Endothelial cell of umbilical vein (primary cell): ENCODE measurements at regions not wholly inside any gene's neighbourhood (a gene's known extent, or its start where the extent isn't known, plus 50 kb on each side); places are given as distances from the start of the nearest gene placed in this dataset.

Experiments used
- BruUV-seq: library from RNA; stranded (reverse); fragments of 400-500 nt; replicated peaks from 2 replicates; lab custom pipeline; 2021; lab: Mats Ljungman, UMichigan
- CTCF ChIA-PET: fragments of 300-600, 350-600 bp; sonication (Branson Sonifier 250); formaldehyde crosslinking; loops from one replicate; lab custom pipeline; 2021; ENCODE audit warnings: antibody characterized with exemption, inconsistent platforms; lab: Charles Lee
- POLR2A ChIA-PET: fragments of 300-600, 350-600 bp; sonication (Branson Sonifier 250); formaldehyde crosslinking; loops from one replicate; lab custom pipeline; 2021; ENCODE audit warnings: antibody characterized with exemption, inconsistent platforms; lab: Charles Lee
- DNase-seq: peaks from one replicate; pipeline ENCODE4 v3.0.0-alpha.2; 2011; ENCODE audit warnings: low read depth, low spot score
- FAIRE-seq: peaks from 2 replicates; lab custom pipeline; 2011; peaks lifted over from hg19 to GRCh38; lab: Jason Lieb, UNC
- H2AFZ ChIP-seq: 2 replicates; pipeline ENCODE4 v1.6.0; 2012; ENCODE audit warnings: low read depth, low read length, control low read depth, inconsistent platforms
- H3K27ac ChIP-seq: 2 replicates; pipeline ENCODE4 v1.5.1; 2011; ENCODE audit warnings: low read depth, mild to moderate bottlenecking, control low read depth, low read length, moderate library complexity; ENCODE audit not compliant: insufficient read depth
- H3K27me3 ChIP-seq, 2 experiments: 2 replicates each; pipeline versions ENCODE4 v1.6.0 to v1.6.1; 2011; ENCODE audit warnings: low read length in 2 of 2, mixed read lengths in 1 of 2; ENCODE audit not compliant: control insufficient read depth in 2 of 2, insufficient read depth in 2 of 2
- H3K36me3 ChIP-seq, 2 experiments: 2 replicates in 1 of 2; 3 replicates in 1 of 2; pipeline ENCODE4 v1.5.1; 2011; ENCODE audit warnings: low read length in 2 of 2, mild to moderate bottlenecking in 1 of 2, moderate library complexity in 1 of 2; ENCODE audit not compliant: control insufficient read depth in 2 of 2, insufficient read depth in 2 of 2; ENCODE audit errors: extremely low read depth in 1 of 2
- H3K4me1 ChIP-seq: 3 replicates; pipeline ENCODE4 v1.5.1; 2011; ENCODE audit warnings: mild to moderate bottlenecking, low read length; ENCODE audit not compliant: control insufficient read depth, insufficient read depth; ENCODE audit errors: extremely low read depth
- H3K4me2 ChIP-seq: 2 replicates; pipeline ENCODE4 v1.6.1; 2011; ENCODE audit warnings: low read length, control low read depth, mixed read lengths; ENCODE audit not compliant: insufficient read depth
- H3K4me3 ChIP-seq, 3 experiments: fragments of 200-600 bp in 1 of 3; sonication (generic), shearing (Covaris generic) in 1 of 3; replicated peaks in 1 of 3; 2 replicates each; pipeline ENCODE4 v1.5.1; 2011 to 2016; ENCODE audit warnings: control low read depth in 3 of 3, low read length in 3 of 3, mild to moderate bottlenecking in 2 of 3, inconsistent platforms in 1 of 3, low read depth in 1 of 3, moderate library complexity in 1 of 3; ENCODE audit not compliant: insufficient read depth in 1 of 3
- H3K79me2 ChIP-seq: 2 replicates; pipeline ENCODE4 v1.6.0; 2012; ENCODE audit warnings: low read length, inconsistent platforms; ENCODE audit not compliant: control insufficient read depth, insufficient read depth
- H3K9ac ChIP-seq: replicated peaks from 2 replicates; pipeline ENCODE3; 2011; ENCODE audit warnings: low read length, control low read depth; ENCODE audit not compliant: insufficient read depth; ENCODE audit errors: extremely low read depth
- H3K9me1 ChIP-seq: replicated peaks from 3 replicates; pipeline ENCODE4 v1.6.0; 2011; ENCODE audit warnings: mild to moderate bottlenecking, low read length; ENCODE audit not compliant: control insufficient read depth, insufficient read depth; ENCODE audit errors: extremely low read depth
- H3K9me3 ChIP-seq: replicated peaks from 2 replicates; pipeline ENCODE4 v1.5.1; 2012; ENCODE audit warnings: low read length, inconsistent platforms; ENCODE audit not compliant: control insufficient read depth, insufficient read depth
- H4K20me1 ChIP-seq: replicated peaks from 2 replicates; pipeline ENCODE3; 2011; ENCODE audit warnings: mild to moderate bottlenecking, low read length; ENCODE audit not compliant: control insufficient read depth, insufficient read depth; ENCODE audit errors: extremely low read depth
- CTCF ChIP-seq, 2 donors: IDR thresholded peaks; 1 replicate in 1 of 2; 2 replicates in 1 of 2; pipeline ENCODE4 v1.5.1; 2011; ENCODE audit warnings: low read length in 2 of 2, mild to moderate bottlenecking in 2 of 2, moderate library complexity in 2 of 2, control low read depth in 1 of 2, inconsistent platforms in 1 of 2, low read depth in 1 of 2; ENCODE audit not compliant: insufficient read depth in 1 of 2; ENCODE audit errors: extremely low read depth in 1 of 2
- EZH2 ChIP-seq: IDR thresholded peaks from 2 replicates; pipeline ENCODE4 v1.6.1; 2012; ENCODE audit warnings: borderline replicate concordance, low read depth, mild to moderate bottlenecking, moderate library complexity, low read length, inconsistent platforms; ENCODE audit not compliant: severe bottlenecking
- FOS ChIP-seq: IDR thresholded peaks from 2 replicates; pipeline ENCODE4 v1.6.1; 2011; ENCODE audit warnings: mild to moderate bottlenecking, low read length, moderate library complexity, borderline replicate concordance; ENCODE audit not compliant: insufficient read depth
- GATA2 ChIP-seq: IDR thresholded peaks from 2 replicates; pipeline ENCODE4 v1.7.0; 2011; ENCODE audit warnings: low read depth, mild to moderate bottlenecking, moderate library complexity, mixed read lengths, low read length; ENCODE audit not compliant: insufficient read length, insufficient read depth
- JUN ChIP-seq: IDR thresholded peaks from 2 replicates; pipeline ENCODE4 v1.6.1; 2011; ENCODE audit warnings: borderline replicate concordance, low read depth; ENCODE audit not compliant: insufficient read length, insufficient read depth
- MAX ChIP-seq: IDR thresholded peaks from 2 replicates; pipeline ENCODE4 v1.6.1; 2011; ENCODE audit not compliant: insufficient read depth, insufficient read length
- MYC ChIP-seq: IDR thresholded peaks from one replicate; pipeline ENCODE4 v1.6.1; 2011; ENCODE audit warnings: mild to moderate bottlenecking, low read depth, low read length
- POLR2A ChIP-seq: IDR thresholded peaks from 2 replicates; pipeline ENCODE4 v1.6.1; 2012; ENCODE audit warnings: low read depth, mild to moderate bottlenecking, control low read depth, low read length
- POLR2AphosphoS5 ChIP-seq: IDR thresholded peaks from 2 replicates; pipeline ENCODE4 v1.6.1; 2012; ENCODE audit warnings: low read depth, mild to moderate bottlenecking, control low read depth, low read length, moderate library complexity; ENCODE audit not compliant: insufficient read depth
- dilution Hi-C: fragments of 300-500 bp; cut with MboI; formaldehyde crosslinking; loops from one replicate; pipeline ENCODE4 v1.15.0; 2019; ENCODE audit warnings: low sequenced_read_pairs; ENCODE audit not compliant: extremely low pct_ligation_motif_present
- intact Hi-C: fragments of 100-400 bp; cut with micrococcal nuclease; formaldehyde crosslinking; loops from one replicate; pipeline ENCODE4 v1.10.0; 2022

DNA sequence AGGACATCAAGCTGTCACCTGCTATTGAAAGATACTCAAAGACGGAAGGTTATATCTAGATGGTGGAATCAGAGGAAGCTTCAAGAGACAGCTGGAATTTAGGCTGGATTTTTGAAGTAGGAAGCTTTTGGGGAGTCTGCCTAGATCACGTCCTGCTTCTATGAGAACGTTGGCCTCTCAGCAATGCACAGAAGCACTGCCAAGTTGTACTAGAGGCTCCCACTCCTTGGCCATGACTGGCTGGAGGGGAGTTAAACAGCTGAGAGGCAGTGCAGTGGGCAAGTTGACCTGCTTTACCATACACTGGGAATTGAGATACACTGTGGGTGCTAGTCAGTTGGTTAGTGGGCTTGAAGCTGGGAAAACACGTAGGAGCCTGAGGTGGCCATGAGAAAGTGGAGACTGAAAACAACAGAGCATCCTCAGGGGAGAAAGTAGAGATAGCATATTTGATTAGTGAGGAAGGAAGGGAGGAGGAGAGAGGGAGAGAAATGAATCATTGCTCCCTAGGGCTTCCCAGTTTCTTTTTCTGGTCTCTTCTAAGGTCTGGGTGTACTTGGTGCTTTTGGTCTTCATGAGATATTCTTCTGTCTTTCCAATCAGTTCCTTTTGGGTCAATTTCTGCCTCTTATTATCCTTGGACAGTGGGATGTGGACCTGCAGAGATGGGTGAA, 110.8 kb downstream of the EMP1 start:
- Histone ChIP-seq H3K9me1 (no peaks in the 10 kb centered on the region), H3K36me3 (no peaks in the 10 kb centered on the region), H2AFZ (no peak overlapping the region), H3K9me3 (no peaks in the 10 kb centered on the region), H3K4me2 (no peak overlapping the region), H3K27me3 (peaks cover 0 to 3% of the 10 kb centered on the region in 2 experiments), H4K20me1 (no peaks in the 10 kb centered on the region), H3K27ac (no peak overlapping the region), H3K4me3 (no peak overlapping the region), H3K9ac (no peak overlapping the region), H3K79me2 (no peaks in the 10 kb centered on the region), H3K4me1 (no peaks in the 10 kb centered on the region)
- POLR2A ChIA-PET, result no interaction called here
- FAIRE-seq (no peak), DNase-seq (no peak)
- CTCF ChIA-PET, result interaction anchor here (1.4 kb wide), 1 partner anchor 29 kb away, joined by 5 read pairs; no protein-coding TSS in a partner anchor
- no peak for TF ChIP-seq POLR2A
- intact Hi-C loops, result no loop called here
- no TSS peak for BruUV-seq
- dilution Hi-C loops, result no loop called here

DNA sequence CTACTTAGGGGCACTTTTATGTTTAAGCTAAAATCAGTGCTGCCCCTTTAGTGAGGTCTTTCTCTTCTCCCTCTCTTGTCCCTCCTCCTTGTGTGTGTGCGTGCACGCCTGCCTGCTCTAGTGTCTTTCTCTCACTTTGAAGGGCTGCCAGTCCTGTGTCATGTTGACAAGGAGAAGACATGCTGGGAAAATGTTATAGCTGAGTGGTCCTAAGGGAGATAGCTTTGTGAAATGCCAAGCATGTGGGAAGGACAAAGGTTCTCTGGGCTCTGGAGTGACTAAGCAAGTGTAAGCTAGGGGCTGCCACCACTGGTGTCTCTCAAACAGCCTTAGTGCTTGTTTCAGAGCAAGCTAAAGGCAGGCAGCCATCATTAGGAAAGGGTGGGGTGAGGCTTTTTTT, 108.4 kb downstream of the EMP1 start:
- no peak for DNase-seq
- no TSS peak for BruUV-seq
- H3K4me3 ChIP-seq, result no peak overlapping the region
- no peak for FAIRE-seq
- intact Hi-C loops, result no loop called here
- no peaks in the 10 kb centered on the region for H3K9me1 ChIP-seq
- no peaks in the 10 kb centered on the region for H3K36me3 ChIP-seq
- H3K4me2 ChIP-seq, result no peak overlapping the region
- TF ChIP-seq FOS, result no peak
- TF ChIP-seq MAX, result no peak
- no peak for TF ChIP-seq JUN
- no peak for TF ChIP-seq POLR2A
- TF ChIP-seq EZH2, result no peak
- TF ChIP-seq POLR2AphosphoS5, result no peak
- TF ChIP-seq CTCF (IDR thresholded peaks at IDR 0.05; ENCODE audit: extremely low read depth in 1 of 2, insufficient read depth in 1 of 2, low read depth in 1 of 2, low read length in 2 of 2), result no peak
- no peak for TF ChIP-seq GATA2
- TF ChIP-seq MYC, result no peak
- H3K79me2 ChIP-seq, result no peaks in the 10 kb centered on the region
- H3K27me3 ChIP-seq, result peaks cover 0 to 3% of the 10 kb centered on the region in 2 experiments
- H3K9me3 ChIP-seq, result no peaks in the 10 kb centered on the region
- no peaks in the 10 kb centered on the region for H4K20me1 ChIP-seq
- CTCF ChIA-PET, result no interaction called here
- H3K27ac ChIP-seq, result no peak overlapping the region
- POLR2A ChIA-PET, result no interaction called here
- dilution Hi-C loops, result no loop called here
- H2AFZ ChIP-seq, result no peak overlapping the region
- no peaks in the 10 kb centered on the region for H3K4me1 ChIP-seq
- no peak overlapping the region for H3K9ac ChIP-seq
